IPS DF 19.7 (cell line): ENCODE measurements at regions not wholly inside any gene's neighbourhood (a gene's known extent, or its start where the extent isn't known, plus 50 kb on each side); places are given as distances from the start of the nearest gene placed in this dataset.
"Not testable (repeated sequence)": the region's sequence is repeated elsewhere in the genome, so short reads cannot be mapped to it uniquely, and the experiment has no call there.

Experiments used
- DNase-seq: peaks from one replicate; pipeline ENCODE4 v3.0.0-alpha.2; 2013; ENCODE audit warnings: low read depth, low spot score

- no peak for DNase-seq
Measured at GRCh38 chr5:174624733-174625522, 99.5 kb upstream of the MSX2 start.

DNA sequence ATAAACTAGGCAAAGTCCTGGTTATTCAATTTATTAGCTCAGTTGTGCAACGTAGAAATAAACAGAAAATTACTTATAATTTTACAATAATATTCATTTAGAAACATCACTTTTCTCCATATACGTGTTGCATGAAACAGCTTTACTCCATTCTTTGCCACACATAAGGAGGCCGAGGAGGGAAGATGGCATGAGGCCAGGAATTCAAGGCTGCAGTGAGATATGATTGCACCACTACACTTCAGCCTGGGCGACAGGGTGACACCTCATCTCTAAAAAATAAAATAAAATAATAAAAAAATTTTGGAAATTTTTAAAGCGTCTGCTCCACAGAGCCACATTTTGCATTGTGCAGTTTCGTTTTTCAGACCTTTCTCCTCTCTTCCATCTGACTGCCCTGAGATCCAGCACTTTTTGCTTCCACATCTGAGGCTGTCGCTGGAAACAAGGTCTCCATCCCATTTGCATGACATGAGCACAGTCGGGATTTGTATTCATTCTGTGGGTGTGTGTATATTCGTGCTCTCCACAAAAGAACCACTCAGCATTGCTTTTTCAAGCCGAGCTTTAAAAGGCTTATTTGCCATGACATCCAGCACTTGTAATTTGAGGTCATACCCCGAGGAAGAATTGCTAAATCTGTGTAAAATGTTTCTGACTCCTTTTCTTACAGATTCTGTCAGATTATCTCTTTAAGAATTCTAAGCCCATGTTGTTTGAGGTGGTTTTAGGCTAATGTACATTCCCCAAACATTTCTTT is 98.6 kb upstream of the MSX2 start:
- no peak for DNase-seq

GRCh38 chr5:174626369-174626920 is 97.9 kb upstream of the MSX2 start:
- no peak for DNase-seq

- DNase-seq, result no peak
Measured at GRCh38 chr5:174636094-174636493, 88.3 kb upstream of the MSX2 start.

GRCh38 chr5:174642816-174643405 is 81.5 kb upstream of the MSX2 start:
- DNase-seq, result no peak

DNA sequence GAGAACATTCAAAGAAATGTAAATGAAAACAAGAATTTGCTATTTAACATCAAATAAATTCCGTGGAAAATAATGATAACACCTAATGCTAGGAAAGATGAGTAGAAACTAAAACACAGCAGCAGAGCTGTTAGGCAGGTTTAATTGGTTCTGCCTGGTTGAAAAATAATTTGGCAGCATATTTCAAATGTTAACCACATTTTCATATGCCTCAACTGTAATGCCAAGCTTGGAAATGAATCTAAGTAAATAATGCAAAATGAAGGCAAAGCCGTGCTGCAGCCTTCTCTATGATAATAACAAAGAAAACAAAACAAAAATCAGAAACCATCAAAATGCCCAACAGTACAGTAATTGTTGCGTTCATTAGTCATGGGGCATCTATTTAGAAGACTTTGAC is 79.9 kb upstream of the MSX2 start:
- DNase-seq, result no peak

DNA sequence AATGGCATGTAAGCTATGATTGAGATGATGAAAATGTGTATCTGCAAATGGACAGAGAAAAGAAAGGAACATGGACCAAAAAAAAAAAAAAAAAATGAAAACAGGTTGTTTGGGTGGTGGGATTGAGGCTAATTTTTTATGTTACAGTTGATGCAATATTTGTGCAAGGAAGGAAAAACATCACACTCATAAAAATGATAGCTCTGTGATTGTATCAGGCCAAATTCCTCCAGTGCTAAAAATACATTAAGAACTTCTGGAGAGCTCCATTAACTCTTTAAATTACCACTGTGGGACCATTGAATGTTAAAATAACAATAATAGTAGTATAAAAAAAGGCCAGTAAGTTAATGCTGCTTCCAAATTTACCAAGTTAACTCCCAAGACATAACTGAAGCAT is 79.5 kb upstream of the MSX2 start:
- no peak for DNase-seq

GRCh38 chr5:174645677-174646076 is 78.7 kb upstream of the MSX2 start:
- DNase-seq, result no peak

DNA sequence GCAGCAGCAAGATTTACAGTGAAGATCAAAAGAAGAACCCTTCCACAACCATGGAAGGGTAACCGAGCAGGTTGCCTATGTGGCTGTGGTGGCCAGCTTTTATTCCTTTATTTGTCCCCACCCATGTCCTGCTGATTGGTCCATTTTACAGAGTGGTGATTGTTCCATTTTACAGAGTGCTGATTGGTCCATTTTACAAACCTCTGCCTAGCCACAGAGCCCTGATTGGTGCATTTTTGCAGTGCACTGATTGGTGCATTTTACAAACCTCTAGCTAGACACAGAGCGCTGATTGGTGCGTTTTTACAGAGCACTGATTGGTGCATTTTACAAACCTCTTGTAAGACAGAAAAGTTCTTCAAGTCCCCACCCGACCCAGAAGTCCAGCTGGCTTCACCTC is 75.8 kb upstream of the MSX2 start:
- not testable (repeated sequence) for DNase-seq

DNA sequence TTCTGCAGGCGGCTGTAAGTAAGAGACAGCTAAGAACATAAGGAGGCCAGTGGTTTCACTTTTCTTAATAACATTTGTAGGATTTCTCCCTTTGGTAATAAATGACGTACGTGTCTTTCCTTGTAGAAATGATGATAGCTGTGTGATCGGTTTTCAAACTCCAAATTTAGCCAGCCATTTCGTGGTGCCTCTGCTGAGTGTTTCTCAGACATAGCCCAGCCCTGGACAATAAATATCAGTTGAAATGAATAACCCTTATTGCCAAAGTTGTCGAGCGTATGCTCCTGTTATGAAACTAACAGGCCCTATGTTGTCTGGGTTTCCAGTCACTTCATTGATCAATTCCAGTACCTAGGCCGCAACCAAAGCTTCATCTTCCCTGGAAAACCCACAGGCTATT is 75.0 kb upstream of the MSX2 start:
- no peak for DNase-seq

DNA sequence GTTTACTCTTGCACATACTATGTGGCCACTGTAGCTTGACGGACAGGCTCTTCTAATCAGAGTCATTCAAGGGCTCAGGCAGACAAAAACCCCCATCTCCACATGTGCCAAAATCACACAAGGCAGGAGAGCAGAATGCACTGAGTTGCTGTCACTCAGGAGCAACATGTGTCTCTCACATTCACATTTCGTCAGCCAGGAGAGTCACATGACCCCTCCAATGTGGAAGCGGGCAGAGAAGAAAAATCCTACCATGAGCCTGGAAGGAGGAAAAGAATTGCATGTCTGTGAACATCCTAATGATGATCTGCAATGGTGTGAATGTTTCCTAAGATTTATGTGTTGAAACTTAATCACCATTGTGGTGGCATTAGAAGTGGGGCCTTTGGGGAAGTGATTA is 69.9 kb upstream of the MSX2 start:
- DNase-seq, result no peak

DNA sequence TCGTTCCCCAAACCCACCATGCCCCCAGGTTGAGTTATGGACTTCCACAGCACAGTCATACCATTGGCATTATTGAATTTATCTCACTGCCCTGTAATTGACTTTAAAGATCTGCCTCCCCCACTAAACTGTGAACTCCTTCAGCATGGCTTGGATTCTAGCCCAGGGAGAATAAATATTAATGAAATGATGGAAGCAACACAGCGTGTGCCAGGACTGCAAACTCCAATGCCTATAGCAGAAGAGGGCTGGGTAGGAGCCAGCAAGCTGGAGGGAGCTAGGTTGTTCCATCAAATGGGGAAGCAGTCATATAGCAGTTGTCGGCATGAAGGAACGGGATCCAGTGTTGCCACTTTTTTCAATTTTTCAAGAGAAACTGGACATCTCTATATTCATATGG is 69.0 kb upstream of the MSX2 start:
- DNase-seq, result no peak

DNA sequence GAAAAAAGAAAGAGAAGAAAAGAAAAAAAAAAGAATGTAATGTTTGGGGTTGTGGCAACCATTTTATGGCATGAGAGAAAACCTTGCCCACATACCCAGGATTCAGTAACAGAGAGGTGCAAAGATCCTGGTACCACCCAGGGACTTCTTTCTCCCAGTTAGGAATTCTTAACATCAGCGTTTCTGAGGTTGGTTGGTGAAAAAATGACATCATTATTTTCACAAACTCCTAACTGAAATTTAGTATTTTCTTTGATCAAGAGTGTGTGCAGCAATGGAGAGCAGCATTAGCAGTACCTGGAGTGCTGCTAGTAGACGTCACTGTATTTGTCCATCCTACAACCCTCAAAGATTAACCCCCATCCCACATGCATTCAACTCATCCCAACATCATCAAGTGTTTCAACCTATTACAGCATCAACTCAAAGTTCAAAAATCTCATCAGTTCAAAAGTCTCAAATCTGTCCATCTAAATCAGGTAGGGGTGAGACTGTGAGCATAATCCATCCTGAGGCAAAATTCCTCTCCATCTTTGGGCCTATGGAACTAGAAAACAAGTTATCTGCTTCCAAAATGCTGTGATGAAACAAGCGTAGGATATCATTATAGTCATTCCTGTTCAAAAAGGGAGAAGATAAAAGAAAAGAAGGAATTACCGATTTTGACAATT is 60.1 kb upstream of the MSX2 start:
- DNase-seq, result no peak

DNA sequence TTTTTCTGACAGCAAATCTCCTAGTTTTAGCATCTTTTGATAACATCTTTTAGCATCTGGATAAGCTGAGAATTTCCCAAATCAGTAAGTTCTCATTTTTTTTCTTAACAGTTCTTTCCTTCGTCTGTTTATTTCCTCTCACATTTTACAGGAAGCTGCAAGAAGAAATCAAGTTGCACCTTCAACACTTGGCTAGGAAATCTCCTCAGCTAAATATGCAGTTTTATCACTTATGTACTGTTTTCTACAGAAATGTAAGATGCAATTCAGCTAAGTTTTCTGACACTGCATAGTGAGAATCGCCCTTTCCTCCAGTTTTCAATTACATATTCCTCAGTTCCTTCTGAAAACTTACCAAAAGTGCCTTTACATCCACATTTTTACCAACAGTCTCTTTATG is 59.0 kb upstream of the MSX2 start:
- no peak for DNase-seq

DNA sequence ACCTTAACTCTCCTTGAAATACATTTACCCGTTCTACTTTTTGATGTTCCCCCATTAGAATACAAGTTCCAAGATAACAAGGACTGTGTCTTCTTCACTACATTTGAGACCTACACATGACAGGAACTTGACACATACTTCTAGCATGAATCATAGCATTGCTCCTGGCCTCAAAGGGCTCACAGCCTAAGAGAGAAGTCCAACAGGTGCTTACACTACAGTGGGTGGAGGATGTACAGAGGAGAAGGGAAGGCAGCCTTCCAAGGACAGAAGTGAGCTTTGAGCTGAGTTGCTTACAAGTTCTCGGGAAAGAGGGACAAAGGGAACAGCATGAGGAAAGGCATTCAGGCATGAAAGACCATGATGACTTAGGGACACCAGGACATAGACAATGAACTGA is 56.9 kb upstream of the MSX2 start:
- no peak for DNase-seq

GRCh38 chr5:174668349-174668748 is 56.0 kb upstream of the MSX2 start:
- DNase-seq, result no peak
